ENCODE measurements at regions not wholly inside any gene's neighbourhood (a gene's known extent, or its start where the extent isn't known, plus 50 kb on each side); places are given as distances from the start of the nearest gene placed in this dataset.

- TF ChIP-seq, protein P1, sequence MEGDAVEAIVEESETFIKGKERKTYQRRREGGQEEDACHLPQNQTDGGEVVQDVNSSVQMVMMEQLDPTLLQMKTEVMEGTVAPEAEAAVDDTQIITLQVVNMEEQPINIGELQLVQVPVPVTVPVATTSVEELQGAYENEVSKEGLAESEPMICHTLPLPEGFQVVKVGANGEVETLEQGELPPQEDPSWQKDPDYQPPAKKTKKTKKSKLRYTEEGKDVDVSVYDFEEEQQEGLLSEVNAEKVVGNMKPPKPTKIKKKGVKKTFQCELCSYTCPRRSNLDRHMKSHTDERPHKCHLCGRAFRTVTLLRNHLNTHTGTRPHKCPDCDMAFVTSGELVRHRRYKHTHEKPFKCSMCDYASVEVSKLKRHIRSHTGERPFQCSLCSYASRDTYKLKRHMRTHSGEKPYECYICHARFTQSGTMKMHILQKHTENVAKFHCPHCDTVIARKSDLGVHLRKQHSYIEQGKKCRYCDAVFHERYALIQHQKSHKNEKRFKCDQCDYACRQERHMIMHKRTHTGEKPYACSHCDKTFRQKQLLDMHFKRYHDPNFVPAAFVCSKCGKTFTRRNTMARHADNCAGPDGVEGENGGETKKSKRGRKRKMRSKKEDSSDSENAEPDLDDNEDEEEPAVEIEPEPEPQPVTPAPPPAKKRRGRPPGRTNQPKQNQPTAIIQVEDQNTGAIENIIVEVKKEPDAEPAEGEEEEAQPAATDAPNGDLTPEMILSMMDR (IDR thresholded peaks at IDR 0.05; ENCODE audit: extremely low read depth in 1 of 2, insufficient read depth in 1 of 2, low read depth in 1 of 2, low read length in 2 of 2), result no peak
- TF ChIP-seq MAX (IDR thresholded peaks at IDR 0.05; ENCODE audit: insufficient read depth, insufficient read length) (no peak), GATA2 (IDR thresholded peaks at IDR 0.05; ENCODE audit: insufficient read depth, insufficient read length, low read depth, low read length) (no peak)
Measured at GRCh38 chr2:56666777-56667176, 483.0 kb downstream of the CCDC85A start.

Data from endothelial cell of umbilical vein (primary cell).